CD1c-positive myeloid dendritic cell (primary cell): ENCODE measurements at regions not wholly inside any gene's neighbourhood (a gene's known extent, or its start where the extent isn't known, plus 50 kb on each side); places are given as distances from the start of the nearest gene placed in this dataset.

Experiments
- DNase-seq: peaks from one replicate; pipeline ENCODE4 v3.0.0-alpha.2; 2016; ENCODE audit errors: extremely low spot score

- no peak for DNase-seq
Observed at GRCh38 chr14:94924189-94924588, 154.3 kb upstream of the GSC start.

- no peak for DNase-seq
Observed at GRCh38 chr14:94923786-94924185, 153.9 kb upstream of the GSC start.

- DNase-seq = no peak
Observed at GRCh38 chr14:94922595-94923239, 152.8 kb upstream of the GSC start.

GRCh38 chr14:94921882-94922585 is 152.1 kb upstream of the GSC start:
- no peak for DNase-seq

- no peak for DNase-seq
Observed at GRCh38 chr14:94921456-94921855, 151.5 kb upstream of the GSC start.

GRCh38 chr14:94919896-94920295 is 150.0 kb upstream of the GSC start:
- no peak for DNase-seq

- no peak for DNase-seq
Observed at GRCh38 chr14:94918896-94919295, 149.0 kb upstream of the GSC start.

- DNase-seq = no peak
Observed at GRCh38 chr14:94917041-94917600, 147.2 kb upstream of the GSC start.

- DNase-seq = no peak
Observed at GRCh38 chr14:94914191-94914590, 144.3 kb upstream of the GSC start.

GRCh38 chr14:94907626-94908261 is 137.8 kb upstream of the GSC start:
- no peak for DNase-seq

- DNase-seq = no peak
Observed at GRCh38 chr14:94906991-94907587, 137.2 kb upstream of the GSC start.

GRCh38 chr14:94906577-94906976 is 136.7 kb upstream of the GSC start:
- no peak for DNase-seq

- DNase-seq = no peak
Observed at GRCh38 chr14:94904636-94905035, 134.7 kb upstream of the GSC start.

GRCh38 chr14:94903883-94904282 is 134.0 kb upstream of the GSC start:
- DNase-seq = no peak

- no peak for DNase-seq
Observed at GRCh38 chr14:94903338-94903737, 133.4 kb upstream of the GSC start.

GRCh38 chr14:94897561-94897960 is 127.6 kb upstream of the GSC start:
- no peak for DNase-seq

GRCh38 chr14:94897082-94897481 is 127.2 kb upstream of the GSC start:
- no peak for DNase-seq

GRCh38 chr14:94893411-94894160 is 123.7 kb upstream of the GSC start:
- DNase-seq = no peak

GRCh38 chr14:94890785-94891184 is 120.9 kb upstream of the GSC start:
- DNase-seq = no peak

- DNase-seq = no peak
Observed at GRCh38 chr14:94889520-94890312, 119.8 kb upstream of the GSC start.

- no peak for DNase-seq
Observed at GRCh38 chr14:94888121-94888520, 118.2 kb upstream of the GSC start.
